Skin of body (tissue), 1 donor: ENCODE measurements at regions not wholly inside any gene's neighbourhood (a gene's known extent, or its start where the extent isn't known, plus 50 kb on each side); places are given as distances from the start of the nearest gene placed in this dataset.

ENCODE experiments used
- DNase-seq: peaks from one replicate; lab custom pipeline; 2025; lab: John Stamatoyannopoulos, UW

- DNase-seq: no peak
Observed at GRCh38 chr3:99373088-99373845, 265.1 kb upstream of the COL8A1 start.

GRCh38 chr3:99366663-99367429 is 271.5 kb upstream of the COL8A1 start:
- DNase-seq: no peak

- no peak for DNase-seq
Observed at GRCh38 chr3:99365979-99366378, 272.4 kb upstream of the COL8A1 start.

GRCh38 chr3:99365396-99365795 is 273.0 kb upstream of the COL8A1 start:
- no peak for DNase-seq

- DNase-seq: no peak
Observed at GRCh38 chr3:99357131-99357530, 281.3 kb upstream of the COL8A1 start.

- no peak for DNase-seq
Observed at GRCh38 chr3:99356696-99357095, 281.7 kb upstream of the COL8A1 start.

GRCh38 chr3:99355465-99355864 is 282.9 kb upstream of the COL8A1 start:
- DNase-seq: no peak

- DNase-seq: no peak
Observed at GRCh38 chr3:99352811-99353210, 285.6 kb upstream of the COL8A1 start.

GRCh38 chr3:99351122-99351521 is 287.3 kb upstream of the COL8A1 start:
- DNase-seq: peak; percentile 22

GRCh38 chr3:99348451-99348850 is 289.9 kb upstream of the COL8A1 start:
- no peak for DNase-seq

- no peak for DNase-seq
Observed at GRCh38 chr3:99344216-99344615, 294.2 kb upstream of the COL8A1 start.

- DNase-seq: no peak
Observed at GRCh38 chr3:99342383-99342782, 296.0 kb upstream of the COL8A1 start.

- DNase-seq: no peak
Observed at GRCh38 chr3:99339222-99339621, 299.2 kb upstream of the COL8A1 start.

- no peak for DNase-seq
Observed at GRCh38 chr3:99332718-99333117, 305.7 kb upstream of the COL8A1 start.

- DNase-seq: no peak
Observed at GRCh38 chr3:99332276-99332675, 306.1 kb upstream of the COL8A1 start.

- DNase-seq: no peak
Observed at GRCh38 chr3:99330924-99331532, 307.4 kb upstream of the COL8A1 start.

GRCh38 chr3:99330281-99330680 is 308.1 kb upstream of the COL8A1 start:
- no peak for DNase-seq

GRCh38 chr3:99325402-99325801 is 313.0 kb upstream of the COL8A1 start:
- DNase-seq: no peak

GRCh38 chr3:99324636-99325203 is 313.7 kb upstream of the COL8A1 start:
- no peak for DNase-seq

- no peak for DNase-seq
Observed at GRCh38 chr3:99323940-99324339, 314.5 kb upstream of the COL8A1 start.

GRCh38 chr3:99322551-99322950 is 315.8 kb upstream of the COL8A1 start:
- DNase-seq: no peak

GRCh38 chr3:99321261-99321660 is 317.1 kb upstream of the COL8A1 start:
- DNase-seq: no peak
